HEK293T (cell line): ENCODE measurements at regions not wholly inside any gene's neighbourhood (a gene's known extent, or its start where the extent isn't known, plus 50 kb on each side); places are given as distances from the start of the nearest gene placed in this dataset.

Experiments used
- BHLHE40 ChIP-seq: fragments of 450-650 bp; IDR thresholded peaks from 2 replicates; pipeline ENCODE4 v1.6.1; 2016; ENCODE audit warnings: mild to moderate bottlenecking, moderate library complexity, borderline replicate concordance
- ELF4 ChIP-seq: fragments of 450-650 bp; IDR thresholded peaks from 2 replicates; pipeline ENCODE4 v1.6.1; 2017; ENCODE audit warnings: antibody characterized with exemption
- FOXK2 ChIP-seq: fragments of 450-650 bp; IDR thresholded peaks from 2 replicates; pipeline ENCODE4 v1.6.1; 2016; ENCODE audit warnings: mild to moderate bottlenecking
- FOXM1 ChIP-seq: fragments of 450-650 bp; IDR thresholded peaks from 2 replicates; pipeline ENCODE4 v1.6.1; 2017; ENCODE audit warnings: mild to moderate bottlenecking, borderline replicate concordance
- L3MBTL2 ChIP-seq: fragments of 450-650 bp; conservative IDR thresholded peaks from 2 replicates; pipeline ENCODE4 v1.6.1; 2016; ENCODE audit warnings: mild to moderate bottlenecking
- LEF1 ChIP-seq: fragments of 450-650 bp; IDR thresholded peaks from 2 replicates; pipeline ENCODE4 v1.6.1; 2017; ENCODE audit warnings: mild to moderate bottlenecking, borderline replicate concordance
- SP1 ChIP-seq: fragments of 450-650 bp; IDR thresholded peaks from 2 replicates; pipeline ENCODE4 v1.6.1; 2017

DNA sequence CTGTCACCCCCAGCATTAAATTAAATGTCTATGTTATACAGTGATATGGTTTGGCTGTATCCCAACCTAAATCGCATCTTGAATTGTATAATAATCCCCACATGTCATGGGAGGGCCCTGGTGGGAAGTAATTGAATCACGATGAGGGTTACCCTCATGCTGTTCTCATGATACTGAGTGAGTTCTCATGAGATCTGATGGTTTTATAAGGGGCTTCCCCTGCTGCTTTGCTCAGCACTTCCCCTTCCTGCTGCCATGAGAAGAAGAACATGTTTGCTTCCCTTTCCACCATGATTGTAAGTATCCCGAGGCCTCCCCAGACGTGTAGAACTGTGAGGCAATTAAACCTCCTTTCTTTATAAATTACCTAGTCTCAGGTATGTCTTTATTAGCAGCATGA is 445.7 kb downstream of the MRPL39 start:
- no peak for TF ChIP-seq FOXK2
- TF ChIP-seq BHLHE40: no peak
- no peak for TF ChIP-seq FOXM1
- TF ChIP-seq L3MBTL2: no peak
- TF ChIP-seq SP1: no peak
- TF ChIP-seq LEF1: no peak
- no peak for TF ChIP-seq ELF4
